ENCODE measurements at regions not wholly inside any gene's neighbourhood (a gene's known extent, or its start where the extent isn't known, plus 50 kb on each side); places are given as distances from the start of the nearest gene placed in this dataset.
A peak's percentile ranks its signal among the peaks of the same experiment; 100 is the strongest.

DNA sequence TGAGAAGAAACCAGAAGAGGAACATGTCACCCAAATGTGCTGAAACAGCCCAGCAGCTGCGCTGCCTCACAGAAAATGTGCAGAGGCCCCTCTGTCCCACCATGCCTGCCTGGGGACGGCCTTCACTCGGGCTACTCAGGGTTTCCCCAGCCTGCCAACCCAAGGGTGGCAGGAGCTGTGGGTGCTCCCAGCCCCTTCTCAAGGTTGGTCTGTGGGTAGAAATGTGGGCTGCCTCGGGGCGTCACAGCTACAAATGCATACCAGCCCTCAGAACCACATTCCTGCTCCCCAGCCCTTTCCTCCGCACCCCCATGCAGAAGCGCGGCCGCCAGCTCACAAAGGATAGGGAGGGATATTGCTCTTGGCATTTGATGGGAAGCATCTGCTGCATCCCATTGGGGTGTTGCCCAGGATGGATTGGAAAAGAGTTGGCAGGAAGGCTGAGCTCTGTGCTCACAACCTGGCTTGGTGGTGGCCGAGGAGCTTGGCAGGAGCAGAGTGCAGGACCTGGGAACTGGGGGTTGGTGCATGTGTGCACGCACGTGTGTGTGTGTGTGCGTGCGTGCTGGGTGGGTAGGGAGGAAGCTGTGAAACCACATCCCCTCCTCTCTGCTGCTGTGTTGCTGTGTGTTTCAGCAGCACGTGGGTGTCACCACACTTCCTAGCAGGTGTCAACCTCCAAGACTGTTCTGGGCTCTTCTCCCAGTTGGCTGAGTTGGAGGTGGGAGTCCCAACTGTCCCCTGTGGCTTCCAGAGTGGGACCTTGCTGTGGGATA is 304.4 kb downstream of the SEC14L1 start:
- H3K4me1 ChIP-seq = peaks cover 0 to 66% of the 10 kb centered on the region in 2 donors
- H3K36me3 ChIP-seq = no peaks in the 10 kb centered on the region
- peak overlapping the region; percentile 39 to 53 for H3K27ac ChIP-seq
- DNase-seq (ENCODE audit: low spot score) = no peak
- no peaks in the 10 kb centered on the region for H3K27me3 ChIP-seq
- H3K9me3 ChIP-seq = no peaks in the 10 kb centered on the region
- TF ChIP-seq, protein P1, sequence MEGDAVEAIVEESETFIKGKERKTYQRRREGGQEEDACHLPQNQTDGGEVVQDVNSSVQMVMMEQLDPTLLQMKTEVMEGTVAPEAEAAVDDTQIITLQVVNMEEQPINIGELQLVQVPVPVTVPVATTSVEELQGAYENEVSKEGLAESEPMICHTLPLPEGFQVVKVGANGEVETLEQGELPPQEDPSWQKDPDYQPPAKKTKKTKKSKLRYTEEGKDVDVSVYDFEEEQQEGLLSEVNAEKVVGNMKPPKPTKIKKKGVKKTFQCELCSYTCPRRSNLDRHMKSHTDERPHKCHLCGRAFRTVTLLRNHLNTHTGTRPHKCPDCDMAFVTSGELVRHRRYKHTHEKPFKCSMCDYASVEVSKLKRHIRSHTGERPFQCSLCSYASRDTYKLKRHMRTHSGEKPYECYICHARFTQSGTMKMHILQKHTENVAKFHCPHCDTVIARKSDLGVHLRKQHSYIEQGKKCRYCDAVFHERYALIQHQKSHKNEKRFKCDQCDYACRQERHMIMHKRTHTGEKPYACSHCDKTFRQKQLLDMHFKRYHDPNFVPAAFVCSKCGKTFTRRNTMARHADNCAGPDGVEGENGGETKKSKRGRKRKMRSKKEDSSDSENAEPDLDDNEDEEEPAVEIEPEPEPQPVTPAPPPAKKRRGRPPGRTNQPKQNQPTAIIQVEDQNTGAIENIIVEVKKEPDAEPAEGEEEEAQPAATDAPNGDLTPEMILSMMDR (IDR thresholded peaks at IDR 0.05) = no peak
- H3K4me3 ChIP-seq = no peak overlapping the region

- TF ChIP-seq, protein P1 (IDR thresholded peaks at IDR 0.05) = no peak
- no peak for DNase-seq (ENCODE audit: low spot score)
- H3K4me1 ChIP-seq = peaks cover 0 to 66% of the 10 kb centered on the region in 2 donors
These were observed 305.2 kb downstream of the SEC14L1 start for GRCh38 chr17:77445760-77446532.

DNA sequence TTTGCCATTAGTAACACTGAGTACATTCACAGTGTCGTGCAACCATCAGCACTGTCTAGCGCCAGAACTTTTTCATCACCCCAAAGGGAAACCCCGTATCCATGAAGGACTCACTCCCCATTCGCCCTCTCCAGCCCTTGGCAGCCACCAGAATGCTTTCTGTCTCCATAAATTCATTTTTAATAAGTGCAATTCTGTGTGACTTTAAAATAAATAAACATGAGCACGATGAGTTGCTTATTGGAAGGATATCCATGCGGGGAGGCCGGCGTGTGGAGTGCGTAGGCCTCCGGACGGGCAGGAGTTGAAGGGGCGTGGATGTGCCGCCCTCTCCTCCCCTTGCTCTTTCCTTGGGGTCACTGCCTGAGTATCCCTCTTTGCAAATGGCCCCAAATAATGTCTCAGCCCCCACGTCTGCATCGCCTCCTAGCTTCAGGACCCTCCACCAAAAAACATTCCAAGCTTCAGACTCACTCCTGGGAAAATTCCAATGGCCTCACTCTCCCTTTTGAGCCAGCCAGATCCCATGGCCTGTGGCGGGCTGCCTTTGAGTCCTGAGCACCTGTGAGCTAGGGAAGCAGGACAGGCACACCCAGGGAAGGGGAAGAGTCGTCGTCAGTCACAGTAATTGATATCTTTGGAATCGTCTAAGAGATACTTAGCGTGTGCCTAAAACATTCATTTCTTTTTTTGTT is 306.3 kb downstream of the SEC14L1 start:
- Histone ChIP-seq H3K27me3 (no peaks in the 10 kb centered on the region), H3K9me3 (no peaks in the 10 kb centered on the region), H3K36me3 (no peaks in the 10 kb centered on the region), H3K4me3 (no peak overlapping the region), H3K27ac (no peak overlapping the region), H3K4me1 (peaks cover 0 to 74% of the 10 kb centered on the region in 2 donors)
- TF ChIP-seq, protein P1 (IDR thresholded peaks at IDR 0.05) = no peak
- no peak for DNase-seq (ENCODE audit: low spot score)

More at GRCh38 chr17:77445760-77446532, 305.2 kb downstream of the SEC14L1 start:
- H3K27ac ChIP-seq = peak overlapping the region; percentile 13 to 53
- no peak overlapping the region for H3K4me3 ChIP-seq
- H3K36me3 ChIP-seq = no peaks in the 10 kb centered on the region
- no peaks in the 10 kb centered on the region for H3K9me3 ChIP-seq
- H3K27me3 ChIP-seq = no peaks in the 10 kb centered on the region

GRCh38 chr17:77449373-77449907 is 308.7 kb downstream of the SEC14L1 start:
- Histone ChIP-seq H3K36me3 (no peaks in the 10 kb centered on the region), H3K27ac (peak overlapping the region; percentile 80 to 81), H3K27me3 (no peaks in the 10 kb centered on the region), H3K4me3 (no peak overlapping the region), H3K9me3 (no peaks in the 10 kb centered on the region), H3K4me1 (peaks cover 0 to 85% of the 10 kb centered on the region in 2 donors)
- TF ChIP-seq, protein P1 (IDR thresholded peaks at IDR 0.05) = no peak
- DNase-seq (ENCODE audit: low spot score) = no peak

DNA sequence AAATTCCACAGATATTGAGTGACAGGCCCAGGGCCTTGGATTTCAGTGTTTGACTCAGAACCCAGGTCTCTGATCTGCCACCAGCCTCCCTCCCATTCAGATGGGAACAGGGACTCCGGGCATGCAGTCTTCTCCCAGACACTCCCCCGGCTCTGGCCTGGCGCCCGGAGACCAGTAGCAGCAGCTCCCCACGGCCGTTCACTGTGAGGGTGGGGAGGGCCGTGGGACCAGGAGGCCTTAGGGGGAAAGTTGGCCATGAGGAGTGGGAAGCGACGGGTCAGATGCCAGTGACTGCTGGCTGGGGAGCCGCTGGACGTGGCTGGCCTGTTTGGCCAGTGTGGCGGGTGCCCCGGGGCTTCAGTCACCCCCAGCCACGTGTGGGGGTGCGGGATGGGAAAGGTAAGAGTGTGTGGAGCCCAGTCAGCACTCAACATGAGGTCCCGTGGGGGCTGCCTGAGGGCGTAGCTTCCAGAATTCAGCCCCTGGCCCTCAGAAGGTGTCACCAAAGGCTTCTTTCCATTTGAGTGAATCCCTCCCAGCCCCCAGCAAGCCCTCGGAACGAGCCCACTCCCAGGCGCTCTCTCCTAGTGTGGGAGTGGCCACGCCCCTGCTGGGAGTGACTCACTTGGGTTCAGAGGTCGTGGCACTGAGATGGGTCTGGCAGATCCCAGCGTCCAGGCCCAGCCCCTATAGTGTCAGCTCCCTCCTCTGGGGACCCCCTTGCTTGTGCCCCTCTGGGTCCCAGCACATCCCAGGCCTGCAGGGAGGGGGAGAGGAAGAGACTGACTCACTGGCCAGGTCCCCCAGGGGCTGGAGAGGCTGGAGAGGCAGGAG is 309.4 kb downstream of the SEC14L1 start:
- Histone ChIP-seq H3K4me1 (peaks cover 0 to 85% of the 10 kb centered on the region in 2 donors), H3K4me3 (peak overlapping the region in 1 of 2 donors; percentile 57), H3K27me3 (no peaks in the 10 kb centered on the region), H3K9me3 (no peaks in the 10 kb centered on the region), H3K36me3 (no peaks in the 10 kb centered on the region), H3K27ac (peak overlapping the region; percentile 80 to 81)
- no peak for DNase-seq (ENCODE audit: low spot score)
- TF ChIP-seq, protein P1 (IDR thresholded peaks at IDR 0.05) = no peak

Data from right atrium auricular region (tissue), 2 donors.